ENCODE measurements at regions not wholly inside any gene's neighbourhood (a gene's known extent, or its start where the extent isn't known, plus 50 kb on each side); places are given as distances from the start of the nearest gene placed in this dataset.

- no peaks in the 10 kb centered on the region for H3K36me3 ChIP-seq
- peak; percentile 5 to 12 for DNase-seq (ENCODE audit: low read depth in 1 of 2, low spot score in 1 of 2)
- no peak overlapping the region for H3K27ac ChIP-seq
- H3K9me3 ChIP-seq (ENCODE audit: low read depth), result no peaks in the 10 kb centered on the region
- TF ChIP-seq CTCF (IDR thresholded peaks at IDR 0.05; ENCODE audit: low read depth, low read length), result no peak
- no peaks in the 10 kb centered on the region for H3K27me3 ChIP-seq
- H3K4me3 ChIP-seq, result no peak overlapping the region
- H3K4me1 ChIP-seq (ENCODE audit: low read depth), result no peaks in the 10 kb centered on the region
Measured at GRCh38 chr9:1871626-1872419, 143.3 kb upstream of the SMARCA2 start.

DNA sequence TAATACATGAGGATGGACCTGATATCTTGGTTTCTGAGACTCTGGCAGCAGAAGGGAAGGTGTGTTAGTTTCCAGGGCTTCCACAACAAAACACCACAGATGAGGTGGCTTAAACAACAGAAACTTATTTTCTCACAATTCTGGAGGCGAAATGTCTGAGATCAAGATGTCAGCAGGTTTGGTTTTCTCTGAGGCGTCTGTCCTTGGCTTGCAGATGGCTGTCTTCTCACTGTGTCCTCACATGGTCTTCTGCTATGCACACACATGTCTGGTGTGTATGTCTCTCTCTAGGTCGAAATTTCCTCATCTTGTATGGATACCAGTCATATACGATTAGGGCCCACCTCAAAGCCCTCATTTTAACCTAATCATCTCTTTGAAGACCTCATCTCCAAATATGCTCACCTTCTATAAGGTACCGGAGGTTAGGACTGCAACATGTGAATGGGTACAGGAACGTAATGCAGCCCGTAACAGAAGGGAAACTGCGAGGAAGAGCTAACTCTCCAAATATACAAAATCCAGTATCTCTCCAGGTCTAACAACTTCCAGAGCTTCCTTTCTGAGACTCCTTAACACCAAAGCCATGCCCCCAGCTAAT, 139.8 kb upstream of the SMARCA2 start:
- no peak for DNase-seq (ENCODE audit: low read depth in 1 of 2, low spot score in 1 of 2)
- no peaks in the 10 kb centered on the region for H3K27me3 ChIP-seq
- H3K4me1 ChIP-seq (ENCODE audit: low read depth), result no peaks in the 10 kb centered on the region
- no peak overlapping the region for H3K27ac ChIP-seq
- no peaks in the 10 kb centered on the region for H3K9me3 ChIP-seq (ENCODE audit: low read depth)
- H3K4me3 ChIP-seq, result no peak overlapping the region
- H3K36me3 ChIP-seq, result no peaks in the 10 kb centered on the region
- no peak for TF ChIP-seq CTCF (IDR thresholded peaks at IDR 0.05; ENCODE audit: low read depth, low read length)

DNA sequence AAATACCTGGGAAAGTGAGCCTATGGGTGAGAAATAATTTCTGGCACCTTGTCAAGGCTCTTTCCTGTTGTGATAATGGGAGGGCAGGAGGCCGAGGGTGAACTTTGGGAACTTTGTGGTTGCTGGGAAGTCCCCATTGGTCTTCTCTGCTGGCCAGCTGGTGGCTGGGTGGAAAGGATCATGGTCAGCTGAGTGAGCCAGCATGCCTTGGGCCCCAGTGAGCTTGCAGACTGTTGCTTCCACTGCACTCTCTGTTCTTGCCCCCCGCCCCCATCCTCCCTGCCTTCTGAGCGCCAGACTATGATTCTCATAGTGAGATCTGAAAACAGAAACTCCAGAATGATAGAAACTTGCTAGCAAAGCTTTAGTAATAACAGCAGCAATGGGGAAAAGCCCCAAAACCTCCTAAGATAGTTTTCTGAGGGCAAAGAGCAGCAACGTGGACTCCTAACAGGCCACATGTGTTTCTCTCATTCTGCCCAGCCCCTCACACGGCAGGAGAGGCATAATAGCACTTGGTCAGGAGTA, 139.2 kb upstream of the SMARCA2 start:
- no peak overlapping the region for H3K4me3 ChIP-seq
- no peaks in the 10 kb centered on the region for H3K27me3 ChIP-seq
- no peak overlapping the region for H3K27ac ChIP-seq
- no peaks in the 10 kb centered on the region for H3K9me3 ChIP-seq (ENCODE audit: low read depth)
- H3K4me1 ChIP-seq (ENCODE audit: low read depth), result no peaks in the 10 kb centered on the region
- no peak for TF ChIP-seq CTCF (IDR thresholded peaks at IDR 0.05; ENCODE audit: low read depth, low read length)
- H3K36me3 ChIP-seq, result no peaks in the 10 kb centered on the region
- no peak for DNase-seq (ENCODE audit: low read depth in 1 of 2, low spot score in 1 of 2)

DNA sequence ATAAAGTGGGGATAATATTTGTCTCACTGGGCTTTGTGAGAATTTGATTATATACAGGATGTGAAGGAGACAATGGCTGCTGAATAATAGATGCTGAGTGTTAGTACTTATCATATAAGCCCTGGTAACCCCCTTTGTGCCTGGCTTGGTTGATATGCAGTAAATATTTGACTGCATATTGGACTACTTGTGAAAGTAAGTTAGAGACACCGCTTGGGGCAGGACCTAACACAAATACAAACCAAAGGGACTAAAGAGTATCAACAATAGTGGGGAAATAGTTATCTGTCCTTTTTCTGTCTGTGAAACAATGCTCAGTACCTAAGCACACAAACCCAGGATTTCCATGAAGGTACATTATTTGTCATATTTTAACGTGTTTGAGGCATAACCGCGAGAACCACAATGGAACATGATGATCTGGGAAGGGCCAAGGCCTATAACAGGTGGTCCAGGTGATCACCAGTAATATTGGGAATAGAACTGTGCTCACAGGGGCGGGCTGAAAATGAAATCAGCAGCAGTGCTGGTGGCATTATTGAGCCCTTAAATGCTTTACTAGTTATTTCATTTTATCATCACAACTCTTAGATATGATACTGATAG, 138.2 kb upstream of the SMARCA2 start:
- no peak for TF ChIP-seq CTCF (IDR thresholded peaks at IDR 0.05; ENCODE audit: low read depth, low read length)
- DNase-seq (ENCODE audit: low read depth in 1 of 2, low spot score in 1 of 2), result no peak
- no peak overlapping the region for H3K4me3 ChIP-seq
- H3K9me3 ChIP-seq (ENCODE audit: low read depth), result no peaks in the 10 kb centered on the region
- H3K27ac ChIP-seq, result no peak overlapping the region
- H3K4me1 ChIP-seq (ENCODE audit: low read depth), result no peaks in the 10 kb centered on the region
- H3K36me3 ChIP-seq, result no peaks in the 10 kb centered on the region
- H3K27me3 ChIP-seq, result no peaks in the 10 kb centered on the region

DNA sequence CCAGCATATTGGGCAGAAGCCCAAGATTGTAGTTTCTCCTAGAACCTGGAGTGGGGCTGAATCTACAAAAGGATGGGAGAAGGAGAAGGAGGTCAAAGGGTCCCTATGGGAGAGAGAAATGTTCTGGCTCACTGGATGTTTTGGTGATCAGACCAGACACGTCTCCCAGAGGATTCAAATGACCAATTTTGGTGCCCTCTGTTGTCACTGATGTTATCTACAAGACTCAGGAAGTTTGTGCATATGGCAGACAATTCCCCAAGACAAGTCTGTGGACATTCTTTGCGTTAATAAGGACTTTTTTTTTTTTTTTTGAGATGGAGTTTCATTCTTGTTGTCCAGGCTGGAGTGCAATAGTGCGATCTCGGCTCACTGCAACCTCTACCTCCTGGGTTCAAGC, 137.2 kb upstream of the SMARCA2 start:
- DNase-seq (ENCODE audit: low read depth in 1 of 2, low spot score in 1 of 2), result no peak
- Histone ChIP-seq H3K36me3 (no peaks in the 10 kb centered on the region), H3K27me3 (no peaks in the 10 kb centered on the region), H3K4me3 (no peak overlapping the region), H3K9me3 (ENCODE audit: low read depth) (no peaks in the 10 kb centered on the region), H3K27ac (no peak overlapping the region), H3K4me1 (ENCODE audit: low read depth) (no peaks in the 10 kb centered on the region)
- TF ChIP-seq CTCF (IDR thresholded peaks at IDR 0.05; ENCODE audit: low read depth, low read length), result no peak
